RWPE1 (cell line): ENCODE measurements at regions not wholly inside any gene's neighbourhood (a gene's known extent, or its start where the extent isn't known, plus 50 kb on each side); places are given as distances from the start of the nearest gene placed in this dataset.
A peak's percentile ranks its signal among the peaks of the same experiment; 100 is the strongest.

Source experiments
- CTCF ChIA-PET: fragments of 350-600 bp; sonication (Branson Sonifier 250); formaldehyde crosslinking; extraction: SDS; loops from one replicate; lab custom pipeline; 2021; lab: Yijun Ruan, JAX
- POLR2A ChIA-PET: fragments of 400-600 bp; formaldehyde crosslinking; extraction: SDS; loops from one replicate; lab custom pipeline; 2020; ENCODE audit warnings: antibody characterized with exemption; ENCODE audit not compliant: low non-redundant PET; lab: Yijun Ruan, JAX
- DNase-seq: peaks from one replicate; pipeline ENCODE4 v3.0.0; 2012; ENCODE audit warnings: low spot score
- H3K27ac ChIP-seq: fragments of 450-650 bp; 2 replicates; pipeline ENCODE4 v1.5.1; 2017
- CTCF ChIP-seq: fragments of 450-650 bp; conservative IDR thresholded peaks from 2 replicates; pipeline ENCODE4 v1.5.1; 2017; ENCODE audit warnings: low read depth, mild to moderate bottlenecking

- TF ChIP-seq CTCF, result no peak
- no peak for DNase-seq
- no peak overlapping the region for H3K27ac ChIP-seq
- ChIA-PET POLR2A (no interaction called here), CTCF (no interaction called here)
These were observed 50.1 kb upstream of the ZNF608 start for GRCh38 chr5:124796495-124796894.

- ChIA-PET CTCF (no interaction called here), POLR2A (no interaction called here)
- no peak for TF ChIP-seq CTCF
- DNase-seq, result no peak
- H3K27ac ChIP-seq, result no peak overlapping the region
These were observed 51.2 kb upstream of the ZNF608 start for GRCh38 chr5:124797665-124798087.

GRCh38 chr5:124798890-124799289 lies 52.5 kb upstream of the ZNF608 start:
- TF ChIP-seq CTCF, result no peak
- no peak overlapping the region for H3K27ac ChIP-seq
- DNase-seq, result no peak
- POLR2A ChIA-PET, result no interaction called here
- CTCF ChIA-PET, result interaction anchor here (0.6 kb wide), 1 partner anchor 1333 kb away, joined by 6 read pairs; no protein-coding TSS in a partner anchor

- ChIA-PET POLR2A (no interaction called here), CTCF (interaction anchor here (0.7 kb wide), 2 partner anchors 34 to 177 kb away, joined by 3 read pairs; no protein-coding TSS in a partner anchor)
- no peak for DNase-seq
- no peak for TF ChIP-seq CTCF
- H3K27ac ChIP-seq, result no peak overlapping the region
These were observed 55.1 kb upstream of the ZNF608 start for GRCh38 chr5:124801551-124801950.

GRCh38 chr5:124803617-124804323 lies 57.3 kb upstream of the ZNF608 start:
- POLR2A ChIA-PET, result no interaction called here
- DNase-seq, result no peak
- CTCF ChIA-PET, result no interaction called here
- H3K27ac ChIP-seq, result no peak overlapping the region
- TF ChIP-seq CTCF, result no peak

GRCh38 chr5:124806026-124806372 lies 59.6 kb upstream of the ZNF608 start:
- CTCF ChIA-PET, result no interaction called here
- POLR2A ChIA-PET, result no interaction called here
- H3K27ac ChIP-seq, result peak overlapping the region; percentile 72
- no peak for DNase-seq
- no peak for TF ChIP-seq CTCF
